ENCODE measurements at regions not wholly inside any gene's neighbourhood (a gene's known extent, or its start where the extent isn't known, plus 50 kb on each side); places are given as distances from the start of the nearest gene placed in this dataset.

- no peak for TF ChIP-seq CTCF (IDR thresholded peaks at IDR 0.05; ENCODE audit: low read depth, low read length)
- H3K4me3 ChIP-seq (ENCODE audit: low read depth, low read length) = no peak overlapping the region
These were observed 451.5 kb downstream of the EPM2A start for GRCh38 chr6:145283856-145284255.

- H3K4me3 ChIP-seq (ENCODE audit: low read depth, low read length) = no peak overlapping the region
- TF ChIP-seq CTCF (IDR thresholded peaks at IDR 0.05; ENCODE audit: low read depth, low read length) = no peak
These were observed 448.4 kb downstream of the EPM2A start for GRCh38 chr6:145286916-145287315.

GRCh38 chr6:145289573-145289972 lies 445.7 kb downstream of the EPM2A start:
- TF ChIP-seq CTCF (IDR thresholded peaks at IDR 0.05; ENCODE audit: low read depth, low read length) = no peak
- no peak overlapping the region for H3K4me3 ChIP-seq (ENCODE audit: low read depth, low read length)

- no peak overlapping the region for H3K4me3 ChIP-seq (ENCODE audit: low read depth, low read length)
- no peak for TF ChIP-seq CTCF (IDR thresholded peaks at IDR 0.05; ENCODE audit: low read depth, low read length)
These were observed 445.2 kb downstream of the EPM2A start for GRCh38 chr6:145290122-145290521.

- H3K4me3 ChIP-seq (ENCODE audit: low read depth, low read length) = no peak overlapping the region
- no peak for TF ChIP-seq CTCF (IDR thresholded peaks at IDR 0.05; ENCODE audit: low read depth, low read length)
These were observed 443.3 kb downstream of the EPM2A start for GRCh38 chr6:145292066-145292465.

GRCh38 chr6:145294942-145295341 lies 440.4 kb downstream of the EPM2A start:
- H3K4me3 ChIP-seq (ENCODE audit: low read depth, low read length) = no peak overlapping the region
- no peak for TF ChIP-seq CTCF (IDR thresholded peaks at IDR 0.05; ENCODE audit: low read depth, low read length)

GRCh38 chr6:145295746-145296145 lies 439.6 kb downstream of the EPM2A start:
- H3K4me3 ChIP-seq (ENCODE audit: low read depth, low read length) = no peak overlapping the region
- TF ChIP-seq CTCF (IDR thresholded peaks at IDR 0.05; ENCODE audit: low read depth, low read length) = no peak

Measured in WI38 (cell line).